ENCODE measurements at regions not wholly inside any gene's neighbourhood (a gene's known extent, or its start where the extent isn't known, plus 50 kb on each side); places are given as distances from the start of the nearest gene placed in this dataset.
"Not testable (repeated sequence)": the region's sequence is repeated elsewhere in the genome, so short reads cannot be mapped to it uniquely, and the experiment has no call there.

GRCh38 chr22:25472382-25472781 lies 92.1 kb upstream of the GRK3 start:
- no peaks in the 10 kb centered on the region for H3K9me3 Mint-ChIP-seq
- DNase-seq (ENCODE audit: low spot score in 2 of 2): no peak
- no peaks in the 10 kb centered on the region for H3K36me3 Mint-ChIP-seq (ENCODE audit: insufficient read depth)
- H3K4me1 Mint-ChIP-seq: no peaks in the 10 kb centered on the region
- ATAC-seq (replicated peaks; ENCODE audit: extremely low read depth, poor library complexity, severe bottlenecking): no peak
- no peak overlapping the region for H3K4me3 Mint-ChIP-seq
- H3K27ac Mint-ChIP-seq (ENCODE audit: low read depth): peak overlapping the region; percentile 12
- H3K27me3 Mint-ChIP-seq: no peaks in the 10 kb centered on the region

- ATAC-seq (replicated peaks; ENCODE audit: extremely low read depth, poor library complexity, severe bottlenecking): no peak
- H3K27ac Mint-ChIP-seq (ENCODE audit: low read depth): no peak overlapping the region
These were observed 89.0 kb upstream of the GRK3 start for GRCh38 chr22:25475257-25476022.

GRCh38 chr22:25477358-25477757 lies 87.1 kb upstream of the GRK3 start:
- Mint-ChIP-seq H3K36me3 (ENCODE audit: insufficient read depth) (peaks cover 2% of the 10 kb centered on the region), H3K4me3 (no peak overlapping the region), H3K27me3 (no peaks in the 10 kb centered on the region), H3K9me3 (no peaks in the 10 kb centered on the region), H3K4me1 (no peaks in the 10 kb centered on the region), H3K27ac (ENCODE audit: low read depth) (no peak overlapping the region)
- DNase-seq (ENCODE audit: low spot score in 2 of 2): no peak
- ATAC-seq (replicated peaks; ENCODE audit: extremely low read depth, poor library complexity, severe bottlenecking): no peak

More at GRCh38 chr22:25475257-25476022, 89.0 kb upstream of the GRK3 start:
- no peaks in the 10 kb centered on the region for H3K27me3 Mint-ChIP-seq
- no peak for DNase-seq (ENCODE audit: low spot score in 2 of 2)
- H3K36me3 Mint-ChIP-seq (ENCODE audit: insufficient read depth): no peaks in the 10 kb centered on the region
- H3K9me3 Mint-ChIP-seq: no peaks in the 10 kb centered on the region
- H3K4me3 Mint-ChIP-seq: no peak overlapping the region
- H3K4me1 Mint-ChIP-seq: no peaks in the 10 kb centered on the region

GRCh38 chr22:25478111-25478510 lies 86.4 kb upstream of the GRK3 start:
- no peaks in the 10 kb centered on the region for H3K27me3 Mint-ChIP-seq
- H3K4me3 Mint-ChIP-seq: no peak overlapping the region

GRCh38 chr22:25478528-25478927 lies 85.9 kb upstream of the GRK3 start:
- H3K27ac Mint-ChIP-seq (ENCODE audit: low read depth): no peak overlapping the region
- DNase-seq (ENCODE audit: low spot score in 2 of 2) (no peak), ATAC-seq (replicated peaks; ENCODE audit: extremely low read depth, poor library complexity, severe bottlenecking) (no peak)
- no peaks in the 10 kb centered on the region for H3K9me3 Mint-ChIP-seq
- H3K4me1 Mint-ChIP-seq: no peaks in the 10 kb centered on the region
- peaks cover 2% of the 10 kb centered on the region for H3K36me3 Mint-ChIP-seq (ENCODE audit: insufficient read depth)
- no peak overlapping the region for H3K4me3 Mint-ChIP-seq
- no peaks in the 10 kb centered on the region for H3K27me3 Mint-ChIP-seq

More at GRCh38 chr22:25478111-25478510, 86.4 kb upstream of the GRK3 start:
- ATAC-seq (replicated peaks; ENCODE audit: extremely low read depth, poor library complexity, severe bottlenecking) (no peak), DNase-seq (ENCODE audit: low spot score in 2 of 2) (no peak)
- no peaks in the 10 kb centered on the region for H3K4me1 Mint-ChIP-seq
- H3K36me3 Mint-ChIP-seq (ENCODE audit: insufficient read depth): peaks cover 2% of the 10 kb centered on the region
- no peak overlapping the region for H3K27ac Mint-ChIP-seq (ENCODE audit: low read depth)
- H3K9me3 Mint-ChIP-seq: no peaks in the 10 kb centered on the region

- H3K9me3 Mint-ChIP-seq; ATAC-seq (replicated peaks; ENCODE audit: extremely low read depth, poor library complexity, severe bottlenecking); DNase-seq (ENCODE audit: low spot score in 2 of 2); H3K4me3 Mint-ChIP-seq; H3K27me3 Mint-ChIP-seq; H3K27ac Mint-ChIP-seq (ENCODE audit: low read depth); H3K36me3 Mint-ChIP-seq (ENCODE audit: insufficient read depth); H3K4me1 Mint-ChIP-seq: not testable (repeated sequence)
These were observed 83.6 kb upstream of the GRK3 start for GRCh38 chr22:25480868-25481267.

- H3K4me3 Mint-ChIP-seq: no peak overlapping the region
- H3K27ac Mint-ChIP-seq (ENCODE audit: low read depth): peak overlapping the region; percentile 45
- no peaks in the 10 kb centered on the region for H3K4me1 Mint-ChIP-seq
- peaks cover 2% of the 10 kb centered on the region for H3K36me3 Mint-ChIP-seq (ENCODE audit: insufficient read depth)
- H3K9me3 Mint-ChIP-seq: no peaks in the 10 kb centered on the region
- no peak for ATAC-seq (replicated peaks; ENCODE audit: extremely low read depth, poor library complexity, severe bottlenecking)
- no peak for DNase-seq (ENCODE audit: low spot score in 2 of 2)
- no peaks in the 10 kb centered on the region for H3K27me3 Mint-ChIP-seq
These were observed 82.2 kb upstream of the GRK3 start for GRCh38 chr22:25482091-25482760.

- Mint-ChIP-seq H3K4me3 (no peak overlapping the region), H3K36me3 (ENCODE audit: insufficient read depth) (peaks cover 2% of the 10 kb centered on the region), H3K27me3 (no peaks in the 10 kb centered on the region), H3K9me3 (no peaks in the 10 kb centered on the region), H3K4me1 (no peaks in the 10 kb centered on the region), H3K27ac (ENCODE audit: low read depth) (no peak overlapping the region)
- ATAC-seq (replicated peaks; ENCODE audit: extremely low read depth, poor library complexity, severe bottlenecking) (no peak), DNase-seq (ENCODE audit: low spot score in 2 of 2) (no peak)
These were observed 81.4 kb upstream of the GRK3 start for GRCh38 chr22:25482868-25483639.

- Mint-ChIP-seq H3K27ac (ENCODE audit: low read depth) (no peak overlapping the region), H3K36me3 (ENCODE audit: insufficient read depth) (peaks cover 2% of the 10 kb centered on the region), H3K9me3 (no peaks in the 10 kb centered on the region), H3K4me1 (no peaks in the 10 kb centered on the region), H3K4me3 (no peak overlapping the region), H3K27me3 (no peaks in the 10 kb centered on the region)
- ATAC-seq (replicated peaks; ENCODE audit: extremely low read depth, poor library complexity, severe bottlenecking): no peak
- DNase-seq (ENCODE audit: low spot score in 2 of 2): no peak
These were observed 80.5 kb upstream of the GRK3 start for GRCh38 chr22:25483931-25484330.

GRCh38 chr22:25484521-25485315 lies 79.8 kb upstream of the GRK3 start:
- Mint-ChIP-seq H3K4me1 (no peaks in the 10 kb centered on the region), H3K4me3 (no peak overlapping the region), H3K27ac (ENCODE audit: low read depth) (peak overlapping the region; percentile 18), H3K9me3 (no peaks in the 10 kb centered on the region), H3K36me3 (ENCODE audit: insufficient read depth) (peaks cover 2% of the 10 kb centered on the region), H3K27me3 (no peaks in the 10 kb centered on the region)
- ATAC-seq (replicated peaks; ENCODE audit: extremely low read depth, poor library complexity, severe bottlenecking) (no peak), DNase-seq (ENCODE audit: low spot score in 2 of 2) (no peak)

GRCh38 chr22:25485626-25486545 lies 78.6 kb upstream of the GRK3 start:
- Mint-ChIP-seq H3K27me3 (no peaks in the 10 kb centered on the region), H3K4me1 (no peaks in the 10 kb centered on the region), H3K36me3 (ENCODE audit: insufficient read depth) (peaks cover 4% of the 10 kb centered on the region), H3K27ac (ENCODE audit: low read depth) (no peak overlapping the region), H3K4me3 (no peak overlapping the region), H3K9me3 (no peaks in the 10 kb centered on the region)
- DNase-seq (ENCODE audit: low spot score in 2 of 2) (no peak), ATAC-seq (replicated peaks; ENCODE audit: extremely low read depth, poor library complexity, severe bottlenecking) (no peak)

Measured in central memory CD8-positive, alpha-beta T cell (primary cell).